ENCODE measurements at regions not wholly inside any gene's neighbourhood (a gene's known extent, or its start where the extent isn't known, plus 50 kb on each side); places are given as distances from the start of the nearest gene placed in this dataset.

DNA sequence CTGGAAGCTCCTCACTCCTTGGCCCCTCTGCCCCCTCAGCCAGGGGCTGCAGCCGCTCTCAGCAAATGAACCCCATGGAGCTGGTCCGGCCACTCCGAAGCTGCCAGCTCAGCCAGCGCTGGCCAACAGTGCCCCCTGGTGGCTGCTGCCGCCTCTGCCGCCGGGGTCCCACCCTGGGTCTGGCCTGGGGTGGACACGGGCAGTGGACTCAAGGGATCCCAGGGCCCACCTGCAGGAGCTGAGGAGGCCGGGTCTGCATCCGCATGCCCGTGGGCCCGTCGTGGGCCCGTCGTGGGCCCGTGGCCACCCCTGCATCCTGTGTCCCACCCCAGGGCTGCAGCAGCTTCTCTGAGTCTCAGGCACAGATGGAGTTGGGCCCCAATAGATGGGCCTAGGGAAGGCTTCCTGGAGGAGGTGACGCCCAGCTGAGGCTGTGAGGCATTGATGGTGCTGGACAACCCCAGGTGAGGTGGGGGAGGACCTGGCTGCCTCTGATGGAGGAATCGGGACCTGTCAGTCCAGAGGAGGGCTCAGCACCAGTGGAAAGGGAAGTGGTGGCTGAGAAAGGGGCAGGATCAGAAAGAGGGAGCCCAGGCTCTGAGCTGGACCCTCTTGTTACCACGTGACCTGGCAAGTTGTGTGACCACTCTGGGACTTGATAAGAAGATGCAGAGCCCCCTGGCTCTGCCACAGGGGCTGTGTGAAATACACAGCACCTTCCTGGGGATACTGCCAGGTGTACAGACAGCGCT lies 522.3 kb downstream of the BRD1 start:
- peak; percentile 64 for DNase-seq

DNA sequence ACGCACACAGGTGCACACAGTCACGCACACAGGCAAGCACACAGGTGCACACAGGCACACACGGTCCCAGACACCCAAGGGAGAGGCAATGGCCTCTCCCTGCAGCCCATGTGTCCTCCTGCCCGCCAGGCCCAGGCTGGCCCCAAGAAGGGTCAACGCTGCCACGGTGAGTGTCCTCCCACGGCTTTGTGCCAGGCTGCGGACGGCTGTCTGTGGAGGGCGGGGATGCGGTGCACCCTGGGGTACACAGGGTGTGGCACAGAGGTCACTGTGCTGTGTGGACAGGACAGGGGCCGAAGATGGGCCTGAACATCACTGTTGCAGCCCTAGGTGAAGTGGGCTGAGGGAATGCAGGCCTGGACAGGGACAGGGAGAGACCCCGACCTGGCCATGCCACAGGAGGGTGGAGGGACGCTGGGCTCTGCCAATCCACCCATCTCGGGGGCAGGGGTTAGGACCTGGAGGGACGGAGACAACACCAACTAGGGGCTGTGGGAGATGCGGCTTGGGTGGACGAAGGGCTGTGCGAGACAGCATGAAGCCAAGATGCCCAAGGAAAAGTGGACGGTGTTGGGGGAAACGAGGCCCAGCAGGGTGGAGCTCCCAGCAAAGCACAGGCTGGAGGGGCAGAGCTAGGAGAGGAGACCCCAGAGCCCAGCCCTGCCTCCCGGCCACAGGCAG lies 523.8 kb downstream of the BRD1 start:
- DNase-seq: no peak

DNA sequence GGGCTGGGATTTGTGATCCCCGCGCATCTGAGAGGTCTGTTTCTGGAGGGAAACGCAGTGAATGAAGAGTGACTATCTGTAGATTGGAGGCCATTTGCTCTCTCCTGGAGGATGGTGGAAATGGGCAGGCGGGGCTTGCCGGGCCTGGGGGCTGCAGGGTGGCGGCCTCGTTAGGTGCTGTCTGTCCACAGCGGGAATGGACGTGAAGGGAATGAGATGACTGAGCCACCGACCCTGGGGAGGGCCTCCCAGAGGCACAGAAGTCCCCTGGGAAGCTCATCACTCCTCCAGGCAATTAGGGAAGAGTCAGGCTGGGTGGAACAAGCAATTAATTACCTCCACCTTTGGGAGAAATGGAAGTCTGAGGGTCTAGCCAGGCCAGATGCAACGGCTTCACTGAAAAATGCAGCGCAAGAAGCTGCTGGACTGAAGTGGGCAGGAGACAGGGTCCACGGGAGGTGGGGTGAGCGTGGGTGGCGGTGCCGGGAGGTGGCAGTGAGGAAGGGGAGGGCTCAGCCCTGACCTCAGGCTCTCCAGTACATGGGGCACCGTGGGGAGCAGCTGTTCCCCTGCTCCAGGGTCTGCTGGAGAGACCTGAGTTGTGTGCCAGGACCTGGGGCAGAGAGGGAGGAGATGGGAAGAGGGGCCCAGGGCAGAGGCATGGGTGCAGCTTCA lies 524.5 kb downstream of the BRD1 start:
- DNase-seq: no peak

DNA sequence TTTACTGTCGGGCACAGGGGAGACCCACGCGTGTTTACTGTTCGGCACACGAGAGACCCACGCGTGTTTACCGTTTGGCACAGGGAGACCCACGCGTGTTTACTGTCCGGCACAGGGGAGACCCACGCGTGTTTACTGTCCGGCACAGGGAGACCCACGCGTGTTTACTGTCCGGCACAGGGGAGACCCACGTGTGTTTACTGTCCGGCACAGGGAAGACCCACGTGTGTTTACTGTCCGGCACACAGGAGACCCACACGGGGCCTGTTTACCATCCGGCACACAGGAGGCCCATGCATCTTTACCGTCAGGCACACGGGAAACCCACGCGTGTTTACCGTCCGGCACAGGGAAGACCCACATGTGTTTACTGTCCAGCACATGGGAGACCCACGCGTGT lies 525.1 kb downstream of the BRD1 start:
- no peak for DNase-seq

DNA sequence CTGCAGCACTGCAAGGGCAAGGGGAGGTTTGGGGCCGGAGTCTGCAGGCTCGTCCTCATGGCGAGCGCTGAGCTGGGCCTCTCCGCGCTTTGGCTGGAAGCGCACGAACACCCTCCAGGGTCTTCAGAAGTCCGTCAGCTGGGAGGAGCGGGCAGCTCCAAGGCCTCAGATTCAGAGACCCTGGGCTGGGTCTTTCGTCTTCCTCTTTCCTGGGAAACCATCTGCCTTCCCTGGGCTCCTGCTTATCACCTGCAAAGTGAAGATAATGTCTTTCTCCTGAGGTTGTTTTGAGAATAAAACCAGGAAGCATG lies 525.6 kb downstream of the BRD1 start:
- DNase-seq: no peak

DNA sequence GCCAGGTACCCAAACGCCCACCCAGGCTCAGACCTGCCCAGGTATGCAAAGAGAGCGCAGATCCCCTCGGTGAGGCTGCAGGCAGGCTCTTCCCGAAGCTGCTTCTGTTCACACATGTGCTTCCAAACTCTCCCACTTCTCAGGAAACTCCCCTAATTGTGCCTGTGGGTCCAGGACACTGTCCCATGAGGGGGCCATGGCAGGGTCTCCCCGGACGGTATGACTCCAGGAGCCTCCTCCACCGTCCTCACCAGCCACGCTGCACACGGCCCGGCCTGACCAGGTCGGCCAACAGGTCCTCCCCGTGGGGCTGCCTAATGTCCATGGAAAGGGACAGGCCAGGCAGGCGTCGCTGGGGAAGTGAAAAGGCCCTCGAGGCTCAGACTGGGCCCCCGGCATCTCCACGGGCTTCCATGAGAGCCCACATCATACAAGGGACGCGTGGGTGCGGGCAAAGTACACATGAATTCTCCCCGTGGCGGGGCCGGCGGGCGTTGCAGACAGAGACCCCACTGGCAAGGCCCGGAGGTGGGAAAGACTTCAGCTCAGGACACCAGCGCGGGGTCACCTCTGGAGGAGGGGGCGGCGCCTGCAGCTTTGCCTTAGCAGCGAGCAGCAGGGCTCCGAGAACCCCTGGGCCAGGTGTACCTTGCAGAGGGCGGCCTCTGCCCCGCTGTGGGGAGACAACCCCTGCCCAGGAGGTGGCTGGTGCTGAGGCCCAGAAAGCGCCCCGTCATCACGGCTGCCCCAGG lies 526.1 kb downstream of the BRD1 start:
- no peak for DNase-seq

DNA sequence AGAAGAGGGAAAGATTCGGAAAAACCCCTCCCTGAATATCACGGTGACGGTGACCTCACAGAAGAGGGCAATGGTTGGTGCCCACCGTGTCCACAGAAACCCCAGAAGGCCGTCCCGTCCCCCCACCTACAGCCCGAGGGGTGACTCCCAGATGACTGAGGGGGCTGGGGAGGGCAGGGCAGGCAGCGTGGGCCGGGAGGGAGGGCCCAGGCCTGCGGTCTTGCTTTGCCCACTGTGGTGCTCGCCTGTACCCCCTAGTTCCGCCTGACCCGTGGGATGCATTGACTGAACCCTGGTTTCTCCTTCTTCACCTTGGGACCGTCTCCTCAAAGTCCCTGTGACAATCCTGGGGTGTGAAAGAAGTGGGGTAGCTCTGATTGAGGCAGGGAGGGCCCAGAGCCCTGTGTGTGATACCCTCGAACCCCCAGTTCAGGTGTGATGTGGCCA lies 526.7 kb downstream of the BRD1 start:
- no peak for DNase-seq

DNA sequence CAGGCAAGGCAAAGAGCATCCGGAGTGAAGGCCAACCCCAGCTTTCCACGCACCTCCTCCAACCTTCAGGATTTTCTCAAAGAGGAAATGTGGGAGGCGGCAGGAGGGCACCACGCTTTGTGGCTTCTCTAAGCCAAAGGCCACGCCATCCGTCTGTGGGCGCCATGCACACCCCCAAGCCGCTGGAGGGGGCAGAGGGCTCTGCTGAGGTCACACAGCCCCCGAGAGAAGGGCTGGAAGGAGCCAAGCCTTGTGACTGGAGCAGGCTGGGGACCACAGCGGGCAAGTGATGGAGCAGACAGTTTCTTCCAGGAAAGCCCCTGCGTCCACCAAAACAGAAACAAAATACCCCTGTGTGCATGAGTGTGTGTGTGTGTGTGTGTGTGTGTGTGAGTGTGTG lies 527.4 kb downstream of the BRD1 start:
- no peak for DNase-seq

DNA sequence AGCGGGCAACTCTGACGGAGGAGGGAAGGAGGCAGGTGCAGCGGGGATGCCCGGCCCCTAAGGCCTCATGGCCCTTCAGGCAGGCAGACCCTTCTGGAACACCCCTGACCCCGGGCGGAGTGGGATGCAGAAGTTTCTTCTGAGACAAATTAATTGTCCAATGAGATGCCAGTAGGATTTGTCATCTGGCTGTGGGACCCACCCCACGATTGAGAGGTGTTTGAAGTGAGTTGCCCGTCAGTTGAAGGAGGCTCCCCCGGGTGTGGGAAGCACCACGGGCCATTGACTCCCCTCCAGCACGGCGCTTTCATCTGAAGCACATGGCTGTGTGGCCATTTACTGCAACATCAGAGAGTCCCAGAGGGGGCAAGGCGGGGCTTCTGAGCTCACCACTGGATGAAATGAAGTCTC lies 527.8 kb downstream of the BRD1 start:
- DNase-seq: no peak

DNA sequence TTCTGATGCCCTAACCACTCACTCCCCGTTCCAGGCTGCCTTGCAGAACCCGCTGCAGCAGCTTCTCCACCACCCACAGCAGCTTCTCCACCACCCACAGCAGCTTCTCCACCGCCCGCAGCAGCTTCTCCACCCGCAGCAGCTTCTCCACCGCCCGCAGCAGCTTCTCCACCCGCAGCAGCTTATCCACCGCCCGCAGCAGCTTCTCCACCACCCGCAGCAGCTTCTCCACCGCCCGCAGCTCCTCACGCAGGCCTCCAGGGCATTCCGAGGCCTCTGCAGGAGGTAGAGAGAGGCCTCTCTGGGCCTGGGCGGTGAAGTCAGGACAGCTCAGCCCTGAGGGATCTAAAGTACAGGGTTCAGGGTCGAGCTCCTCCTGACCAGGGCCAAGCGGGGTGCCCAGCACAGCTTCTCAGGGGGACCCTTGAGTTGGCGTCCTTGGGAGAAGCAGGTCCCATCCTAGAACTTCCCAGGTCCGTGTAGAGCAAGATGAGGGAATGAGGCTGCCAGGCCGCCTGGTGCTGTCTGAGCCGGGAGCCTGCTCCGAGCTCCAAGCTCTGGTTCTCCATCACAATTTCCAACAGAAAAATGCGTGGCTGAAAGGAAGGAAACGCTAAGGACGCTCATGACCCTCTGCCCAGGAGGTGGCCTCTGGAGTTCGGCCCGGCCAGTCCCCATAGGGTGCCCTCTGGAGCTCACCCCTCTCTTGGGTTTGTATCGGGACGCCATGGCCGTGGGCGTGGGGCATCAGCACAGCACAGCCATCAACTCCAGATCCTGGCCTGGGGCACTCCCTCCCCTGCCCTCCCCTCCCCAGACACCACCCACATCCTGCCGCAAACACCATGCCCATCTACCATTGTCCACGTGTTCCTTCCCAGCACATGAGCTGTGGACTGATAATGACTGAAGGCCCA lies 528.6 kb downstream of the BRD1 start:
- no peak for DNase-seq

DNA sequence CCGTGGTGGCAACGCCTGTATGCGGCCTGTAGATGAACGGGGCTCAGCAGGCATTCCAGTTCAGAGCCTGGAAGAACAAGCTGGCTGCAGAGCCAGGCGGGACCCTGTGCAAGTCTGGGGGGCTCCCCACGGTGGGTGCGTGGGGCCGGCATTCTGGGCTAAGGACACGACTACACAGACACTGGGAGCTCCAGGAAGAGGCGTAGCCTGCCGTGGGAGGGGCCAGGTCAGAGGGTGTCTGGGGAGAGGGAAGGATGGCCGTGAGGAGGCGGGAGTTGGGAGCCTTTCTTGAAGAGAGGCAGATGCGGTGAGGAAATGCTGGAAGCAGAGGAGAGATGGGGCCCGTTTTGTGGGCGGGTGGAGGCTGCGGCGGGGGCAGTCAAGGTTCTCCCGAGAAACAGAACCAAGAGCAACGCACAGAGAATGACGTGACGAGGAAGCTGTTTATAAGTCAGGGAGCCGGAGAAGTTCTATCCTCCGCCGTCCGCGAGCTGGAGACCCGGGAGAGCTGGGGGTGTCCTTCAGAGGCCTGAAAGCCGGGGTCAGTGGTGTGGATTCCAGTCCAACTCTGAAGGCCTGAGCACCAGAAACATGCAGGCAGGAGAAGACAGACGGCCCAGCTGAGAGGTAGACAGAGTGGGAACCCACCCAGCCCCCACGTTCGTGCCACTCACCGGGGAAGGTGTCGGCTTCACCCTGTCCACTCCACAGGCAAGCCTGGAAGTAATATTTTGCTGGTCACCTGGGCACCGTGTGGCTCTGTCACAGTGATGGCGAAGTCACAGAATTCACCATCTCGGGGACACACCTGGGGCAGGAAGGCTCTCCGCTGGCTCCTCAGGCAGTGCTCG lies 529.6 kb downstream of the BRD1 start:
- DNase-seq: no peak

DNA sequence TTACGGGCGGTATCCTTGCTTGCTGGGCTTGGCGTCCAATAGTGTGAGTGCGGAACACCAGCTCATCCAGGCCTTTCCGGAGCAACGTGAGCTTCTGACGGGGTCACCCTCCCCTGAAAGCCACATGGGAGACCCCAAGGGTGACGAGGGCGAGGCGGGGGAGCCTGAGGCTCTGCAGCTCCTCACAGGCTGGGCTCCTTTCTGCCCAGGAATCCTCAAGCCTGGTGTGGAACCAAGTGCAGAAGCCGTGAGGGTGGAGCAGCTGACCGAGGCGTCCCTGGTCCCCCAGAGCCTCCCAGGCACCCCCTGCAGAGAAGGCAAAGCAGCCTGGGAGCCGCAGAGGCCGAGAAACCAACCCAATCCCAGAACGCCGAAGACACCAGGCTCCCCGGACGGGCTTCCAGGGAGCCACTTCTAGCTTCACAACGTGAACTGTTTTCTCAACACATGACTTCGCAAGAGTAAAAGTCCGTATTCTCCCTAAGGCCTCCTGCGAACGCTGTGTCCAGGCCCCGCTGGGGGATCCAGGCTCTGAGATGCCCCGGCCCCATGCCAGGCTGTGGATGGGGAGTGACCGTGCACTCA lies 530.3 kb downstream of the BRD1 start:
- no peak for DNase-seq

DNA sequence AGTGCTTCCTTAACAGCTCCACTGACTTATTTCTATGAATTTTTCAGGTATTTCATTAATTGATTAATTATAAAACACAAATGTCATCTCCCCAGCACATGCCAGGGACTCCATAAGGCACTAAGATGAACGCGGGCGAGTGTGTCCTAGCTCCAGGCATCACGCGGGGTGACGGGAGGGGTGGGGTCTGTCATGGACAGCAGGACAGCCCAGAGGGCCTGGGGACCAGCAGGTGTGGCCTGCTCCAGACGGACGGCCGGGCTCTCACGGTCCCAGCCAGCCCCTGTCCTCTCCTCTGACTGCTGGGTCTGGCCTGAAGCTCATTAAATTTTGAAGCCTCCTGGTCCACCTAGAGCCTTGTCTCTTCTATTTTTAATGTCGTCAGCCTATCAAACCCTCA lies 531.1 kb downstream of the BRD1 start:
- DNase-seq: no peak

DNA sequence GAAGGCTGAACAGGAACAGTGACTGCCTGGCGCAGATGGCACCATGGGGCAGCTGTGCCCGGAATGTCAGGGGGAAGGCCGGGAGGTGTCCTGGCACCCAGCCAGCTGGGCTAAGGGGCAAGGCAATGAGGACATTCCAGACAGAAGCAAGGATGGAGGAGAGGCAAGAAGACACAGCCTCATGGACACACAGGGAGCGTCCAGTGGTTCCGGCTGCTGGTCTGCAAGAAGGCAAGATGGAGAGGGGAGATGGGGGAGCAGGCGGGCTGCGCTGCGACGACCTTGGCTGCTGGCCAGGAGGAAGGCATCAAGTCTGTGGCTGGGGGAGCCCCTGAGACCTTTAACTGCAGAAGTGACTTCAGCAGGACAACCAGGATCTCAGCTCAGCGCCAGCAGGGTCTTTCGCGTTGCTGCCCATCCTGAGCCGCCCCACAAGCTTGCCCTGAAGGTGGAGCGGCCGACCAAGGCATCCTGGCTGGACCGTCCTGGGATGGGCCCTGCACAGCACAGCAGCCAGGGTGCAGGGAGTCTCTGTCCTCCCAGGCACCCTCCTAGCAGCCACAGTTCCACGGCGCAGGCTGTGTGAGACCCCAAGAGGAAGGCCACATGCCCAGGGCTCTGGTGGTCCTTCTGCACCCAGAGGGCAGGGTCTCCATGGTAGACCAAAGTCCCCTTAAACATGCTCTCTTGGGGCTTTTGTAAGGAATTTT lies 531.7 kb downstream of the BRD1 start:
- DNase-seq: no peak

DNA sequence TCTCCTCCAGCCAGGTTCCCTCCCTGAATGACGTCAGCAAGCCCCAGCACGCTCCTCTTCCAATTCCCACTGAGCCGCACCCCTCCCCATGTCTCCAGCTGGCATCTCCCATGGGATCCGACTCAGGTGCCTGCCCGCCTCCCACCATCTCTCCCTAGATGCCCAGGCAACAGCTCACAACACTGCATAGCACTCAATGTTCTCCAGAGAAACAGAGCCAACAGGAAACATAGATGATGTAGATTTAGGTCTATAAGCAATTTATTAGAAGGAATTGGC lies 532.3 kb downstream of the BRD1 start:
- DNase-seq: no peak

DNA sequence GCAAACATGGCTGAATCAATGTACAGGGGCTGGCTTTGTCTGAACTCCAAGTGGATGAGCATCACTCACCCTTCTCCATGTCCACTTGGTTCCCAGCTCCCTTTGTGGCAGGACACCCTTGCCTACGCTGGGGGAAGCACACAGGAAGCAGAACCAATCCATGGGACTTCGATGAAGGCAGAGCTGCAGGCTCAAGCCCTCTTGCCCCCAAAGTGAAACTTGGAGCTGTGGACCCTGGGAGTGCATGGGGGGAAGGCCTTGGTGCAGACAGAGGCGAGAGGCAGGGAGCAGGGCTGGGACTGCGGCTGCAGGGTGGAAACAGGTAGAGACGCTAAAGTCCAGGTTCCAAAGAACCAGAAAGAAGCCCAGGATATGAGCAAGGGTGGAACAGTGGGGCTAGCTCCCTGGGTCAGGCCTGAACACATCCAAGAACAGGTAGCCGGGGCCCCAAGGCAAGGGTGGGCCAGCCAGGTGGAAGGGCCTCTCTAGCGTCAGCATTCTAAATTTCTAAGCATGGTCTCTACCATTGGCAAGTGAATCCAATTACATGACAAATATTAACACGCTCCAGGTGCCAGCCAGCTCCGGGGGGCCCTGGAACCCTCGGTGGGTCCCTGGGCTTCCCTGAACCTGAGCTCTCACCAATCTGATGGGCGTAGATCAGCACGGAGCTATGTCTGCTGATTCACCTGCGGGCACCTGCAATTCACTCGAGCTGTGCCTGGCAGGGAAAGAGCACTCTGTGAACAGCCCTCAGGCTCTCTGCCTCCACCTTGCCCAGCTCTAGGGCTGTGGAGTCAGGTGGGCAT lies 532.8 kb downstream of the BRD1 start:
- no peak for DNase-seq

DNA sequence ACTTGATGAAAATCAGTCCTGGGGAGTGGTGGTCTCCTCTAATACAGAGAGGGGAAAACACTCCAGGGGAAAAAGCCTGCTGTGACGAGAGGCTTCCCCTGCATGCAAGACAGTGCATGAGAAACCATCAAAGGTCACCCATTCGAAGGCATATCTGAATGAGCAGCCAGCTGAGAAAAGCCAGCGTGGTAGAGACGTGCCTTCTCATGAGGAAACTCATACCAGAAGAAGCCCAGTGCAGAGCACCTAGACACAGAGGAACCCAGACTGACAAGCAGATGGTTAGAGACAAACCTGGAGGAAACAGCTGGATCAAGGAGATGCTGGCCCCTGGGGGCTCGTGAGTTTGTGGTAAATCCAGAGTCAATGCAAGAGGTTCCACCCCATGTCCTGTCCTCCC lies 534.8 kb downstream of the BRD1 start:
- no peak for DNase-seq

DNA sequence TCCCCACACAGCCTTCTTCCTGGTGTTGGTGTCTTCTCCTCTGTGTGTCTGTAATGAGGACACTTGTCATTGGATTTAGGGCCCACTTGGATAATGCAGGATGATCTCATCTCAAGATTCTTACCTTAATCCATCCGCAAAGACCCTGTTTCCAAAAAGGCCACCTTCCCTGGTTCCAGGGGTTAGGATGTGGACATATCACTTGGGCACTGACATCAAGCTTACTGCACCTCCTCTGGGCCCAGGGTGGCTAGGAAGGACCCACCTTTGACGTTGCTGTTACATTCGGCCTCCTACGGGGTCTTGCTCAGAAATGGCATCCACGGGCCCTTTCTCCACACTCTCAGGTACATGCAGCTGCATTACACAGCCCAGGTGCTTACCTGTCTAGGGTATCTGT lies 535.9 kb downstream of the BRD1 start:
- no peak for DNase-seq

DNA sequence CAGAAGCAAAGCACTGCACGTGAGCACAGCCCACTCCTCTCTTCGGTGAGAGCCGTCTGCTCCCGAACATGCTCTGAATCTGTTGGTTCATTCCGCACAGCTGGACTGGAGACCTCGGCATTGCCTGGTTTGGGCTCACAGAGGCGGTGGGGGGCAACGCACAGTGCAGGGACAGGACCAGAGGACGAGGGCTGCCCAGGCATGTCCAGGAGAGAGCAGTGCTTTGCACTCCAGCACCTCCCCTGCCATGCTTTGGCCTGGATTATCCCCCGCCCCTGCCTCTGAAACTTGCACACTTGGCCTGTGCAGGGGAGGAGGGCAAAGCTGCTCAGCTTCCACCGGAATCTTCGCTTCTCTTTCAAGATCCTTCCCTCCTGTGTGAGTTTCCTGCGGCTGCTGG lies 536.5 kb downstream of the BRD1 start:
- DNase-seq: no peak
